Testis (tissue), 2 donors: ENCODE measurements at regions not wholly inside any gene's neighbourhood (a gene's known extent, or its start where the extent isn't known, plus 50 kb on each side); places are given as distances from the start of the nearest gene placed in this dataset.

Source experiments
- CTCF ChIP-seq, 3 experiments: fragments of 450-650 bp in 2 of 3; fragments of 200-600 bp in 1 of 3; sonication (generic) in 1 of 3; IDR thresholded peaks; one replicate each; pipeline ENCODE4 v1.5.1; 2016 to 2019; ENCODE audit warnings: antibody characterized with exemption in 3 of 3, mild to moderate bottlenecking in 2 of 3, moderate library complexity in 1 of 3
- POLR2A ChIP-seq: fragments of 450-650 bp; IDR thresholded peaks from one replicate; pipeline ENCODE4 v1.6.1; 2017; ENCODE audit warnings: antibody characterized with exemption, mild to moderate bottlenecking, moderate library complexity

- TF ChIP-seq CTCF (IDR thresholded peaks at IDR 0.05) (no peak), POLR2A (no peak)
These were observed 729.8 kb downstream of the KCNT2 start for GRCh38 chr1:195878478-195878877.
